ENCODE measurements at regions not wholly inside any gene's neighbourhood (a gene's known extent, or its start where the extent isn't known, plus 50 kb on each side); places are given as distances from the start of the nearest gene placed in this dataset.

DNA sequence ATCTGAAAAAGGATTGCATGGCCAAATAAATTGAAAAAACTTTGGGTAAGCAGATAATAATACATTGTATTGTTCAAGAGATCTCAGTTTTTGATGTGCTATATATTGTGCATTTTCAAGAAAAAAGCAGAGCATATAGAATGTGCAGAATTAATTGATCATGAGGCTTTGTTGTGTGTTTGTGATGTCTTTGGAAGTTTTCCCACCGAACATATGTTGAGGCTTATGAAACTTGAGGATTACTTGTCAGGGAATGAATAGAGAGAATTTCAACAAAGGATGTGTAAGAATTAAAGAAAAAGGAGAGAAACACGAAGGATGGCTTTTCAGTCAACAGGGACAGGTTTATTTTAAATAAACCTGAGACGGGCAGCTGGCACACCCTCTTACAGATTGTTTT, 232.5 kb upstream of the POU1F1 start:
- peaks cover 0 to 2% (median 0%) of the 10 kb centered on the region in 4 donors for H3K27me3 ChIP-seq (ENCODE audit: control insufficient read depth in 4 of 4, insufficient read depth in 4 of 4, low read length in 3 of 4)
- no peak overlapping the region for H3K4me3 ChIP-seq (ENCODE audit: low read depth in 1 of 3, low read length in 3 of 3)
- H3K9me3 ChIP-seq (ENCODE audit: control insufficient read depth in 4 of 4, low read length in 3 of 4), result no peaks in the 10 kb centered on the region
- no peak overlapping the region for H3K9ac ChIP-seq (ENCODE audit: low read depth in 1 of 2, low read length in 2 of 2)
- H3K4me1 ChIP-seq (ENCODE audit: control insufficient read depth in 4 of 4, insufficient read depth in 4 of 4, low read length in 3 of 4), result no peaks in the 10 kb centered on the region
- no peaks in the 10 kb centered on the region for H3K36me3 ChIP-seq (ENCODE audit: control insufficient read depth in 4 of 4, insufficient read depth in 3 of 4, low read depth in 1 of 4, low read length in 3 of 4)
- 62% methylated on average over 3 of the region's 3 CpGs for WGBS
- no peak for TF ChIP-seq SP1 (IDR thresholded peaks at IDR 0.05)
- TF ChIP-seq, protein P1, sequence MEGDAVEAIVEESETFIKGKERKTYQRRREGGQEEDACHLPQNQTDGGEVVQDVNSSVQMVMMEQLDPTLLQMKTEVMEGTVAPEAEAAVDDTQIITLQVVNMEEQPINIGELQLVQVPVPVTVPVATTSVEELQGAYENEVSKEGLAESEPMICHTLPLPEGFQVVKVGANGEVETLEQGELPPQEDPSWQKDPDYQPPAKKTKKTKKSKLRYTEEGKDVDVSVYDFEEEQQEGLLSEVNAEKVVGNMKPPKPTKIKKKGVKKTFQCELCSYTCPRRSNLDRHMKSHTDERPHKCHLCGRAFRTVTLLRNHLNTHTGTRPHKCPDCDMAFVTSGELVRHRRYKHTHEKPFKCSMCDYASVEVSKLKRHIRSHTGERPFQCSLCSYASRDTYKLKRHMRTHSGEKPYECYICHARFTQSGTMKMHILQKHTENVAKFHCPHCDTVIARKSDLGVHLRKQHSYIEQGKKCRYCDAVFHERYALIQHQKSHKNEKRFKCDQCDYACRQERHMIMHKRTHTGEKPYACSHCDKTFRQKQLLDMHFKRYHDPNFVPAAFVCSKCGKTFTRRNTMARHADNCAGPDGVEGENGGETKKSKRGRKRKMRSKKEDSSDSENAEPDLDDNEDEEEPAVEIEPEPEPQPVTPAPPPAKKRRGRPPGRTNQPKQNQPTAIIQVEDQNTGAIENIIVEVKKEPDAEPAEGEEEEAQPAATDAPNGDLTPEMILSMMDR (IDR thresholded peaks at IDR 0.05; ENCODE audit: low read depth, low read length, missing input control), result no peak
- no peak for TF ChIP-seq HNF4A (conservative IDR thresholded peaks at IDR 0.05)
- TF ChIP-seq EGR1 (IDR thresholded peaks at IDR 0.05; ENCODE audit: low read depth in 2 of 2), result no peak
- TF ChIP-seq HNF4G (IDR thresholded peaks at IDR 0.05), result no peak
- TF ChIP-seq RAD21 (IDR thresholded peaks at IDR 0.05), result no peak
- TF ChIP-seq TAF1 (conservative IDR thresholded peaks at IDR 0.05), result no peak
- no peak for TF ChIP-seq FOXA1 (IDR thresholded peaks at IDR 0.05)
- TF ChIP-seq, protein P2, sequence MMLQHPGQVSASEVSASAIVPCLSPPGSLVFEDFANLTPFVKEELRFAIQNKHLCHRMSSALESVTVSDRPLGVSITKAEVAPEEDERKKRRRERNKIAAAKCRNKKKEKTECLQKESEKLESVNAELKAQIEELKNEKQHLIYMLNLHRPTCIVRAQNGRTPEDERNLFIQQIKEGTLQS (IDR thresholded peaks at IDR 0.05), result no peak
- TF ChIP-seq, protein P3, sequence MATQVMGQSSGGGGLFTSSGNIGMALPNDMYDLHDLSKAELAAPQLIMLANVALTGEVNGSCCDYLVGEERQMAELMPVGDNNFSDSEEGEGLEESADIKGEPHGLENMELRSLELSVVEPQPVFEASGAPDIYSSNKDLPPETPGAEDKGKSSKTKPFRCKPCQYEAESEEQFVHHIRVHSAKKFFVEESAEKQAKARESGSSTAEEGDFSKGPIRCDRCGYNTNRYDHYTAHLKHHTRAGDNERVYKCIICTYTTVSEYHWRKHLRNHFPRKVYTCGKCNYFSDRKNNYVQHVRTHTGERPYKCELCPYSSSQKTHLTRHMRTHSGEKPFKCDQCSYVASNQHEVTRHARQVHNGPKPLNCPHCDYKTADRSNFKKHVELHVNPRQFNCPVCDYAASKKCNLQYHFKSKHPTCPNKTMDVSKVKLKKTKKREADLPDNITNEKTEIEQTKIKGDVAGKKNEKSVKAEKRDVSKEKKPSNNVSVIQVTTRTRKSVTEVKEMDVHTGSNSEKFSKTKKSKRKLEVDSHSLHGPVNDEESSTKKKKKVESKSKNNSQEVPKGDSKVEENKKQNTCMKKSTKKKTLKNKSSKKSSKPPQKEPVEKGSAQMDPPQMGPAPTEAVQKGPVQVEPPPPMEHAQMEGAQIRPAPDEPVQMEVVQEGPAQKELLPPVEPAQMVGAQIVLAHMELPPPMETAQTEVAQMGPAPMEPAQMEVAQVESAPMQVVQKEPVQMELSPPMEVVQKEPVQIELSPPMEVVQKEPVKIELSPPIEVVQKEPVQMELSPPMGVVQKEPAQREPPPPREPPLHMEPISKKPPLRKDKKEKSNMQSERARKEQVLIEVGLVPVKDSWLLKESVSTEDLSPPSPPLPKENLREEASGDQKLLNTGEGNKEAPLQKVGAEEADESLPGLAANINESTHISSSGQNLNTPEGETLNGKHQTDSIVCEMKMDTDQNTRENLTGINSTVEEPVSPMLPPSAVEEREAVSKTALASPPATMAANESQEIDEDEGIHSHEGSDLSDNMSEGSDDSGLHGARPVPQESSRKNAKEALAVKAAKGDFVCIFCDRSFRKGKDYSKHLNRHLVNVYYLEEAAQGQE (IDR thresholded peaks at IDR 0.05), result no peak
- no peak for DNase-seq (ENCODE audit: low spot score)
- no peak overlapping the region for H3K27ac ChIP-seq (ENCODE audit: low read depth in 1 of 2, low read length in 2 of 2)

DNA sequence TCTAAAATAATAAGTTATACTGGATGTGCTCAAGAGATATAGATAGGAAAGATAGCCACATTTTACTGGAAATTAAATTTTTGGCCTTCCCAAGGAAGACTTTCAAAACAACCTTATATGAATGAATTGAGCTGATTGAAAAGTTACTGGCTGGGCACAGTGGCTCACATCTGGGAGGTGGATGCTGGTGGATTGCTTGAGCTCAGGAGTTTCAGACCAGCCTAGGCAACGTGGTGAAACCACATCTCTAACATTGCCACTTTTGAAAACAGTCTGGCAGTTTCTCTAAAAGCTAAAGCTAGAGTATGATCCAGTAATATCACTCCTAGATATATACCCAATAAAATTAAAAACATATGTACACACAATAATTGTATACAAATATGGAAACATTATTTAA, 231.4 kb upstream of the POU1F1 start:
- no peaks in the 10 kb centered on the region for H3K36me3 ChIP-seq (ENCODE audit: control insufficient read depth in 4 of 4, insufficient read depth in 3 of 4, low read depth in 1 of 4, low read length in 3 of 4)
- H3K9ac ChIP-seq (ENCODE audit: low read depth in 1 of 2, low read length in 2 of 2), result no peak overlapping the region
- TF ChIP-seq, protein P2 (IDR thresholded peaks at IDR 0.05), result no peak
- TF ChIP-seq FOXA2 (IDR thresholded peaks at IDR 0.05) (no peak), JUND (IDR thresholded peaks at IDR 0.05) (no peak)
- TF ChIP-seq, protein P1 (IDR thresholded peaks at IDR 0.05; ENCODE audit: low read depth, low read length, missing input control), result no peak
- H3K4me1 ChIP-seq (ENCODE audit: control insufficient read depth in 4 of 4, insufficient read depth in 4 of 4, low read length in 3 of 4), result no peaks in the 10 kb centered on the region
- no peak for DNase-seq (ENCODE audit: low spot score)
- no peaks in the 10 kb centered on the region for H3K9me3 ChIP-seq (ENCODE audit: control insufficient read depth in 4 of 4, low read length in 3 of 4)
- 47% methylated on average over 1 of the region's 1 CpG for WGBS
- no peak overlapping the region for H3K4me3 ChIP-seq (ENCODE audit: low read depth in 1 of 3, low read length in 3 of 3)
- H3K27me3 ChIP-seq (ENCODE audit: control insufficient read depth in 4 of 4, insufficient read depth in 4 of 4, low read length in 3 of 4), result peaks cover 0 to 2% (median 0%) of the 10 kb centered on the region in 4 donors
- H3K27ac ChIP-seq (ENCODE audit: low read depth in 1 of 2, low read length in 2 of 2), result no peak overlapping the region

Data from liver (tissue), 8 donors.